NB4 (cell line): ENCODE measurements at regions not wholly inside any gene's neighbourhood (a gene's known extent, or its start where the extent isn't known, plus 50 kb on each side); places are given as distances from the start of the nearest gene placed in this dataset.

Experiments
- DNase-seq: peaks from one replicate; pipeline ENCODE4 v3.0.0; 2010; ENCODE audit warnings: low read depth
- H3K4me3 ChIP-seq: one replicate; pipeline ENCODE4 v1.5.1; 2011; ENCODE audit warnings: mild to moderate bottlenecking, low read depth, low read length, moderate library complexity
- CTCF ChIP-seq: IDR thresholded peaks from one replicate; pipeline ENCODE4 v1.5.1; 2012; ENCODE audit warnings: low read depth, low read length
- MAX ChIP-seq: IDR thresholded peaks from 2 replicates; pipeline ENCODE4 v1.6.1; 2011; ENCODE audit warnings: low read depth, low read length
- MYC ChIP-seq: IDR thresholded peaks from 2 replicates; pipeline ENCODE4 v1.6.1; 2011; ENCODE audit warnings: low read depth, low read length
- POLR2A ChIP-seq: IDR thresholded peaks from 2 replicates; pipeline ENCODE4 v1.6.1; 2011; ENCODE audit warnings: mild to moderate bottlenecking; ENCODE audit not compliant: insufficient read length; ENCODE audit errors: extremely low read depth

- DNase-seq: no peak
- TF ChIP-seq POLR2A: no peak
- no peak for TF ChIP-seq MYC
- TF ChIP-seq MAX: no peak
- no peak for TF ChIP-seq CTCF
- H3K4me3 ChIP-seq: no peak overlapping the region
Measured at GRCh38 chr7:34603711-34604444, 54.1 kb upstream of the NPSR1 start.
